Loucy (cell line): ENCODE measurements at regions not wholly inside any gene's neighbourhood (a gene's known extent, or its start where the extent isn't known, plus 50 kb on each side); places are given as distances from the start of the nearest gene placed in this dataset.
A peak's percentile ranks its signal among the peaks of the same experiment; 100 is the strongest.

Experiments
- H2AFZ ChIP-seq: fragments of 200-600 bp; sonication (generic); 2 replicates; pipeline ENCODE4 v1.6.0; 2016; ENCODE audit warnings: antibody characterized with exemption, mild to moderate bottlenecking, low read length, moderate library complexity
- H3F3A ChIP-seq: fragments of 200-600 bp; 2 replicates; pipeline ENCODE4 v1.6.0; 2016; ENCODE audit warnings: antibody characterized with exemption, low read depth, mild to moderate bottlenecking
- H3K27me3 ChIP-seq: fragments of 200-600 bp; sonication (generic); 2 replicates; pipeline ENCODE4 v1.6.1; 2014; ENCODE audit warnings: low read length, mild to moderate bottlenecking; ENCODE audit not compliant: insufficient read depth, poor library complexity, severe bottlenecking
- H3K36me3 ChIP-seq: fragments of 200-600 bp; sonication (generic); 2 replicates; pipeline ENCODE4 v1.6.1; 2016; ENCODE audit warnings: low read length; ENCODE audit not compliant: insufficient read depth
- H3K4me1 ChIP-seq: fragments of 200-600 bp; sonication (generic); 2 replicates; pipeline ENCODE4 v1.5.1; 2014; ENCODE audit warnings: low read length, mild to moderate bottlenecking; ENCODE audit not compliant: insufficient read depth, poor library complexity, severe bottlenecking
- H3K4me2 ChIP-seq: fragments of 200-600 bp; sonication (generic); 2 replicates; pipeline ENCODE4 v1.6.0; 2014; ENCODE audit warnings: antibody characterized with exemption, low read length, low read depth, mild to moderate bottlenecking; ENCODE audit not compliant: poor library complexity, severe bottlenecking
- H3K4me3 ChIP-seq: fragments of 200-600 bp; sonication (generic); 2 replicates; pipeline ENCODE4 v1.5.1; 2014; ENCODE audit warnings: low read length, mild to moderate bottlenecking, mixed read lengths; ENCODE audit not compliant: poor library complexity, severe bottlenecking
- H3K79me2 ChIP-seq: fragments of 200-600 bp; sonication (generic); 2 replicates; pipeline ENCODE4 v1.6.1; 2014; ENCODE audit warnings: low read length; ENCODE audit not compliant: insufficient read depth
- H3K9ac ChIP-seq: fragments of 200-600 bp; sonication (generic); 2 replicates; pipeline ENCODE4 v1.6.0; 2014; ENCODE audit warnings: mild to moderate bottlenecking, low read depth, low read length, moderate library complexity; ENCODE audit not compliant: poor library complexity, severe bottlenecking
- H3K9me2 ChIP-seq: fragments of 200-600 bp; sonication (generic); replicated peaks from 2 replicates; pipeline ENCODE4 v1.6.1; 2016; ENCODE audit warnings: low read depth, low read length, mixed read lengths
- H3K9me3 ChIP-seq: fragments of 200-600 bp; sonication (generic); 2 replicates; pipeline ENCODE4 v1.6.1; 2014; ENCODE audit warnings: mild to moderate bottlenecking, antibody characterized with exemption, low read length, low read depth; ENCODE audit not compliant: insufficient read depth
- H4K20me1 ChIP-seq: fragments of 200-600 bp; sonication (generic); 2 replicates; pipeline ENCODE4 v1.6.0; 2014; ENCODE audit warnings: antibody characterized with exemption, low read length, mild to moderate bottlenecking; ENCODE audit not compliant: insufficient read depth, poor library complexity, severe bottlenecking
- CTCF ChIP-seq: fragments of 200-600 bp; sonication (generic); conservative IDR thresholded peaks from 2 replicates; pipeline ENCODE4 v1.5.1; 2014; ENCODE audit warnings: mild to moderate bottlenecking, antibody characterized with exemption, low read length
- EZH2phosphoT487 ChIP-seq: fragments of 200-600 bp; IDR thresholded peaks from 2 replicates; pipeline ENCODE4 v1.6.1; 2018; ENCODE audit warnings: antibody characterized with exemption, mild to moderate bottlenecking, moderate library complexity, borderline replicate concordance

DNA sequence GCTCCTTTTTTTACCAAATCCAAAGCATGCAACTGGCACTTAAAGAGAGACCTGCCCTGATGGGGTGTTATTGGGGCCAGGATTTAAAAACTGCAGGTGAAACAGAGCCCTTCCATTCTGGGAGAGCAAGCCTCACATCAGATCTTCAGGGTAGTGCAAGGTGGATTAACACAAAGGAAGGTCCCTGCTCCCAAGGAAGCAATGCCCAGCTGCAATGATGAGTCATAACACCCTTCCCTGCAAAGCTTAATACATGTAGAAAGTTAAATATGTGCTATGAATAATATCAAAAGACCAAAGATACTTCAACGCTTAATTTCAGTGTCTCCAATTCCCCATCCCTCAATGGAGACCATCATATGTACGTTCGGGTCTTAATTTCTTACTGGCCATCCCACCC lies 508.0 kb downstream of the OMA1 start:
- H3K36me3 ChIP-seq = no peaks in the 10 kb centered on the region

DNA sequence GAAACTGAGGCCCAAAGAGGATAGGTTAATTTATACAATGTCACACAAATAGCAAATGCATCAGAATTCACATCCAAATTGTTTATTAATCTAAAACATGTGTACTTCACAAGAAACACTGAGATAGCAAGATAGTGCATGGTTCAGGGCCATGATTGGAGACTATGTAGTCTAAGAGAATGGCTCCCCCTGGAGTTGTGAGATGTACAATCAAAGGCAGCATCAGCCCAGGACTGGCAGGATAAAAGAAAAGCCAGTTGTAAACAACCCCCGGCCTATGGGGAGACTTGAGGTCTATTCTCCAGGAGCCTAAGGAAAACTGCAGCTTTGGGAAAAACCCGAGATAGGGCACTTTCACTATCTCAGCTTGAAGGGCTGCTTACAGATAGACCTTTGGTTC lies 511.0 kb downstream of the OMA1 start:
- Histone ChIP-seq H3K36me3 (no peaks in the 10 kb centered on the region), H4K20me1 (no peaks in the 10 kb centered on the region), H3K4me3 (no peak overlapping the region), H3K27me3 (no peaks in the 10 kb centered on the region), H3K9me3 (no peaks in the 10 kb centered on the region), H3K9ac (no peak overlapping the region), H3F3A (no peaks in the 10 kb centered on the region), H3K9me2 (no peaks in the 10 kb centered on the region), H2AFZ (no peak overlapping the region), H3K4me2 (no peak overlapping the region), H3K79me2 (no peaks in the 10 kb centered on the region), H3K4me1 (peaks cover 21% of the 10 kb centered on the region)
- no peak for TF ChIP-seq EZH2phosphoT487
- TF ChIP-seq CTCF = peak; percentile 65

More for the DNA sequence above, 508.0 kb downstream of the OMA1 start:
- Histone ChIP-seq H3K79me2 (no peaks in the 10 kb centered on the region), H3K9me3 (no peaks in the 10 kb centered on the region), H3K4me1 (peaks cover 21% of the 10 kb centered on the region), H3K27me3 (no peaks in the 10 kb centered on the region), H3K4me2 (peak overlapping the region; percentile 48), H3K9ac (no peak overlapping the region), H4K20me1 (no peaks in the 10 kb centered on the region), H3F3A (no peaks in the 10 kb centered on the region), H3K9me2 (no peaks in the 10 kb centered on the region), H3K4me3 (peak overlapping the region; percentile 14), H2AFZ (no peak overlapping the region)
- TF ChIP-seq CTCF (no peak), EZH2phosphoT487 (no peak)

DNA sequence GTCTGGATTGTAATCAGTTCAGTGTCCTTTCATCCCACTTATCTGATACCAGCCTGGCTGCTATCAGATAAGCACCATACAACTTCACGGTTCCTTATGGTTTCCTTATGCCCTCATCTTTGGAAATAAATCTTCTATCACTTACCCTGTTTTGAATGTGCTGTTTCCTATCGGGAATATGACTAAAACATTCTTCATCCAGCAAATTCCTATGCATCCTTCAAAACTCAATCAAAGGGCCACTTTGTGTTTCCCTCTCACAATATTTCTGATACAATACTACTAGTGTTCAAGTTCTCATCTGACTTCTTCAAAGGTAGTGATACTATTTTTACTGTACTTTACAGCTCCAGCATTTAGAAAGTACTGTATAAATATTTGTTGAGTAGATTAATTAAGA lies 513.2 kb downstream of the OMA1 start:
- Histone ChIP-seq H3K9ac (no peak overlapping the region), H3K4me3 (no peak overlapping the region), H3K27me3 (no peaks in the 10 kb centered on the region), H4K20me1 (no peaks in the 10 kb centered on the region), H3K4me2 (no peak overlapping the region), H3K4me1 (peaks cover 8% of the 10 kb centered on the region), H3F3A (no peaks in the 10 kb centered on the region), H3K9me2 (no peaks in the 10 kb centered on the region), H3K79me2 (no peaks in the 10 kb centered on the region), H3K9me3 (no peaks in the 10 kb centered on the region), H3K36me3 (no peaks in the 10 kb centered on the region), H2AFZ (no peak overlapping the region)
- TF ChIP-seq EZH2phosphoT487 (no peak), CTCF (no peak)
